ENCODE measurements at regions not wholly inside any gene's neighbourhood (a gene's known extent, or its start where the extent isn't known, plus 50 kb on each side); places are given as distances from the start of the nearest gene placed in this dataset.
"Not testable (repeated sequence)": the region's sequence is repeated elsewhere in the genome, so short reads cannot be mapped to it uniquely, and the experiment has no call there.

- H3K36me3 ChIP-seq, result no peaks in the 10 kb centered on the region
- no peaks in the 10 kb centered on the region for H3K27me3 ChIP-seq
- H3K9me3 ChIP-seq, result no peaks in the 10 kb centered on the region
- no peaks in the 10 kb centered on the region for H3K4me1 ChIP-seq
- no peak for DNase-seq
- TF ChIP-seq, protein P1, sequence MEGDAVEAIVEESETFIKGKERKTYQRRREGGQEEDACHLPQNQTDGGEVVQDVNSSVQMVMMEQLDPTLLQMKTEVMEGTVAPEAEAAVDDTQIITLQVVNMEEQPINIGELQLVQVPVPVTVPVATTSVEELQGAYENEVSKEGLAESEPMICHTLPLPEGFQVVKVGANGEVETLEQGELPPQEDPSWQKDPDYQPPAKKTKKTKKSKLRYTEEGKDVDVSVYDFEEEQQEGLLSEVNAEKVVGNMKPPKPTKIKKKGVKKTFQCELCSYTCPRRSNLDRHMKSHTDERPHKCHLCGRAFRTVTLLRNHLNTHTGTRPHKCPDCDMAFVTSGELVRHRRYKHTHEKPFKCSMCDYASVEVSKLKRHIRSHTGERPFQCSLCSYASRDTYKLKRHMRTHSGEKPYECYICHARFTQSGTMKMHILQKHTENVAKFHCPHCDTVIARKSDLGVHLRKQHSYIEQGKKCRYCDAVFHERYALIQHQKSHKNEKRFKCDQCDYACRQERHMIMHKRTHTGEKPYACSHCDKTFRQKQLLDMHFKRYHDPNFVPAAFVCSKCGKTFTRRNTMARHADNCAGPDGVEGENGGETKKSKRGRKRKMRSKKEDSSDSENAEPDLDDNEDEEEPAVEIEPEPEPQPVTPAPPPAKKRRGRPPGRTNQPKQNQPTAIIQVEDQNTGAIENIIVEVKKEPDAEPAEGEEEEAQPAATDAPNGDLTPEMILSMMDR (IDR thresholded peaks at IDR 0.05; ENCODE audit: low read depth, low read length), result no peak
- no peak overlapping the region for H3K4me3 ChIP-seq (ENCODE audit: low read depth, low read length)
These were observed 597.0 kb downstream of the CHSY3 start for GRCh38 chr5:130501151-130501865.

DNA sequence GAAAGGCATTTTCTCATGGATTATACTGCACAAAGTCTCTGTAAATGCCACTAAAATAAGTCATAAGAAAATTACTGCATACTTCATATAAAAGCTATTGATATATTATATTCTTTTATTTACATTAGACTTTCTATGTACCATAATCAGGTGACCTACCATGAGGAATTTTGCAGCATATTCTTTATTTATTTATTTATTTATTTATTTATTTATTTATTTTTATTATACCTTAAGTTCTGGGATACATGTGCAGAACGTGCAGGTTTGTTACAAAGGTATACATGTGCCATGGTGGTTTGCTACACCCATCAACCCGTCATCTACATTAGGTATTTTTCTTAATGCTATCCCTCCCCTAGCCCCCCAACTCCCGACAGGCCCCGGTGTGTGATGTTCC, 596.2 kb downstream of the CHSY3 start:
- H3K9me3 ChIP-seq, H3K27me3 ChIP-seq, DNase-seq: not testable (repeated sequence)

GRCh38 chr5:130496215-130496614, 592.0 kb downstream of the CHSY3 start:
- Histone ChIP-seq H3K36me3 (no peaks in the 10 kb centered on the region), H3K27me3 (no peaks in the 10 kb centered on the region), H3K4me1 (no peaks in the 10 kb centered on the region), H3K4me3 (ENCODE audit: low read depth, low read length) (no peak overlapping the region), H3K9me3 (no peaks in the 10 kb centered on the region)
- TF ChIP-seq, protein P1 (IDR thresholded peaks at IDR 0.05; ENCODE audit: low read depth, low read length), result no peak
- no peak for DNase-seq

More for the DNA sequence above, 596.2 kb downstream of the CHSY3 start:
- not testable (repeated sequence) for H3K4me3 ChIP-seq (ENCODE audit: low read depth, low read length); H3K4me1 ChIP-seq; H3K36me3 ChIP-seq

GRCh38 chr5:130488252-130488651, 584.0 kb downstream of the CHSY3 start:
- H3K4me3 ChIP-seq (ENCODE audit: low read depth, low read length), result no peak overlapping the region
- H3K27me3 ChIP-seq, result no peaks in the 10 kb centered on the region
- no peaks in the 10 kb centered on the region for H3K36me3 ChIP-seq
- TF ChIP-seq, protein P1 (IDR thresholded peaks at IDR 0.05; ENCODE audit: low read depth, low read length), result no peak
- DNase-seq, result no peak
- no peaks in the 10 kb centered on the region for H3K4me1 ChIP-seq
- H3K9me3 ChIP-seq, result no peaks in the 10 kb centered on the region

GRCh38 chr5:130479045-130479804, 575.0 kb downstream of the CHSY3 start:
- Histone ChIP-seq H3K4me3 (ENCODE audit: low read depth, low read length) (no peak overlapping the region), H3K4me1 (no peaks in the 10 kb centered on the region), H3K27me3 (no peaks in the 10 kb centered on the region), H3K9me3 (no peaks in the 10 kb centered on the region), H3K36me3 (no peaks in the 10 kb centered on the region)
- TF ChIP-seq, protein P1 (IDR thresholded peaks at IDR 0.05; ENCODE audit: low read depth, low read length), result no peak
- no peak for DNase-seq

- TF ChIP-seq, protein P1 (IDR thresholded peaks at IDR 0.05; ENCODE audit: low read depth, low read length), result no peak
- H3K4me1 ChIP-seq, result no peaks in the 10 kb centered on the region
- no peak overlapping the region for H3K4me3 ChIP-seq (ENCODE audit: low read depth, low read length)
- H3K36me3 ChIP-seq, result no peaks in the 10 kb centered on the region
- no peak for DNase-seq
- H3K27me3 ChIP-seq, result no peaks in the 10 kb centered on the region
- no peaks in the 10 kb centered on the region for H3K9me3 ChIP-seq
These were observed 572.1 kb downstream of the CHSY3 start for GRCh38 chr5:130476325-130476724.

All from BE2C (cell line).